HG03432 (cell line): ENCODE measurements at regions not wholly inside any gene's neighbourhood (a gene's known extent, or its start where the extent isn't known, plus 50 kb on each side); places are given as distances from the start of the nearest gene placed in this dataset.
A peak's percentile ranks its signal among the peaks of the same experiment; 100 is the strongest.
"Not testable (repeated sequence)": the region's sequence is repeated elsewhere in the genome, so short reads cannot be mapped to it uniquely, and the experiment has no call there.

Source experiments
- ATAC-seq: cut with Tn5 transposase; IDR thresholded peaks from one replicate; pipeline ENCODE4 v1.9.1; 2021; ENCODE audit warnings: mild to moderate bottlenecking, moderate library complexity; ENCODE audit not compliant: unreplicated experiment

DNA sequence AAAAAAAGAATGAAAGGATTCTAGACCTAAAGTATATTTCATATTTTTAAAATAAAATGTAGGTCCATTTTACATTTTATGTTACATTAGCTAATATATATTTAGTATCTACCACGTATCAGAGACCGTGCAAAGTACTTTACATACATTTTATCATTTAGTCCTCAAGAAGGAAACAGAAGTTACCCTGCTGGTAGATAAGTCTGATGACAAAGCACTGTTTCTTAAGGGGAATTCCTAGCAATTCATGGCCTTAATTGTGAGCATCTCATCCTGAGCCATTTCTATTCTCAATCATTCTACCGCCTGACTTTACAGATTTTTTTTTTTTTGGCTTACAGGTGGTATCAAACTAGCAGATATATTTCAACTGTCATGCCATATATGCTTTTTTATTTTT lies 367.7 kb downstream of the PRELID2 start:
- ATAC-seq = no peak

DNA sequence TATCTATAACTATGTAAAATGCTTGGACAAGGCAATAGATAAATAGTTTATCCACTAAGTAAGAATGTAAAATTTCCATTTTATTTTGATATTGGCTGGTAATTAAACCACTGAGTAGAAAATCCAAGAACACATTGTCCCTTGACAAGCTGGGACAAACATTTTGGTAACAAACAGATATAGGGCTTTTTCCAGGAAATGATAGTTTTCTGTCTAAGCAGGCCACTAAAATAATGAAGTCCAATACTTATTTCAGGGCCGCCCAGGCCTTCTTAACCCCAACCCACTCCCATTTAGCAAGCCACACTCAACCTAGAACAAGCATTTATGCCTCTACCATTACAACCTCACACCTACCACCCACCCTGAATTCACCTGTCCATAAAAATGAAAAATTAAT lies 368.6 kb downstream of the PRELID2 start:
- ATAC-seq = no peak

GRCh38 chr5:145465474-145466263 lies 369.5 kb downstream of the PRELID2 start:
- ATAC-seq = no peak

GRCh38 chr5:145464171-145464570 lies 371.0 kb downstream of the PRELID2 start:
- no peak for ATAC-seq

DNA sequence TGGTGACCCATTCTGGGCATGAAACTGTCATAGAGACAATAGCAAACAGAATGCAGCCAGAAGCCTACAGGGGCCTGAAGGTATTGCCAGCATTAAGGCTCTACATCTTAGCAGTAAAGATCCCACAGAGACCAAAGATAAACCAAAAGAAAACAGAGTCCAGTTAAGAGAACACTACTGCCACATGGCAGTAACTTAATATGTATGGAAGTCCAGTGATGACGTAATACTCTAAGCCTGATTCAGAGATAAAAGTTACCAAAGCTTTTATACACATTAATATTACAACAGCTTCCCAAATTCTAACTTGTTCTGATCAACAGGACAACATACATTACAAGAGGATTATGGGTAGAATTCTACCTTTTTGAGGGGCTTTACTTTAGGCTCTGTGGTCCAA lies 371.5 kb downstream of the PRELID2 start:
- ATAC-seq = no peak

DNA sequence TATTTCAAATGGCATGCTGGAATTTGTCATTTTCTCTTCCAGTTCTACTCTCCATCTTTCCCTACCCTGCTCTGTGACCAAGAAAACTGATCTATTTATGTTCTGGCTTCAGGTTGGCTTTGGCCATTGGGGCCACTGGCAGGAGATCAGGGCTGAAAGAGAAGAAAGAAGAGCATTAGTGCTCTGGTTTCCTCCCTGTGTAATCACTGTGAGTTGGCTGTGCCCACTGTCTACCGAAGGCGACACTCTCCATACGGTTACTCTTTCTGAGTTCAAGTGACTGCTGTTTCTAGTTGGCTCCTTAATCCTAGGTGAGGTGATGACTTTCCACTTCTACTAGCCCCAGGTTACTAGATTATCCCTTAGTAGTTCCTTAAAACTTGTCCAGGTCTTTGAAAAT lies 372.6 kb downstream of the PRELID2 start:
- no peak for ATAC-seq

DNA sequence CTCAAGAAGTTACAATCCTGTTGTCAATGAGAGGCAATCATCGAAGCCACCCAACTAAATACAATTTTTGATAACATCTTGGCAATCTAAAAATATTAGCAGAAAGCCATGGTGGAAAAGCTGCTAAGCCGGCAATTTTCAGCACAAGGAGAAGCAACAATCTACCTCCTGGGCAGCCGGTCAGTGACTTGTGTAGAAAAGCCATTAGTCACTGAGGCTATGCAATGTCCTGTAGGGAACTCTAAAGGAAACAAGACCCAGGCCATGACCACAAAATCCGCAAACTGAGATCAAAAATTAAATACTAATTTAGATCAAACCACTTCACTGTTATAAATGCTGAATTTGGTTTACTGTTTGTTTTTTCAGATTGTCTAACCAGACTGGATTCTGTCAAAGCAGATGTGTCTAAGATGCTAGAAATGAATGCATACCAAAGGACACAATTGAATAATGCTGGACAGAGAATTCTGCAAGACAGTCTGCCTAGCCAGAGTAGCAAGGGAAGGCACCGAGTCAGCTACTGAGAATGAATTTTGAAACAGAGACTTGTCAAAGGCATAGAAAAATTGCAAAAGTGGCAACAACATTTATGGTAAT lies 384.8 kb downstream of the PRELID2 start:
- no peak for ATAC-seq

- no peak for ATAC-seq
These were observed 385.3 kb downstream of the PRELID2 start for GRCh38 chr5:145449794-145450193.

- not testable (repeated sequence) for ATAC-seq
These were observed 388.3 kb downstream of the PRELID2 start for GRCh38 chr5:145446875-145447274.

- no peak for ATAC-seq
These were observed 388.7 kb downstream of the PRELID2 start for GRCh38 chr5:145446412-145446811.

DNA sequence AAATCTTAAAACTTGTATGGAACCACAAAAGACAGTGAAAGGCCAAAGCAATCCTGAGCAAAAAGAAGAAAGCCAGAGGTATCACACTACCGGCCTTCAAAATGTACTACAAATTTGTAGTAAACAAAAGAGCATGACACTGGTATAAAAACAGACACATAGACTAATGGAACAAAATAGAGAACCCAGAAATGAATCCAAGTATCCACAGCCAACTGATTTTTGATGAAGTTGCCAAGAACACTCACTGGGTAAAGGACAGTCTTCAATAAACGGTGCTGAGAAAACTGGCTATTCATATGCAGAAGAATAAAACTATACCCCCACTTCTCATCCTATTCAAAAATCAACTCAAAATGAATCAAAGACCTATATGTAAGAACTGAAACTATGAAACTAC lies 390.1 kb downstream of the PRELID2 start:
- no peak for ATAC-seq

DNA sequence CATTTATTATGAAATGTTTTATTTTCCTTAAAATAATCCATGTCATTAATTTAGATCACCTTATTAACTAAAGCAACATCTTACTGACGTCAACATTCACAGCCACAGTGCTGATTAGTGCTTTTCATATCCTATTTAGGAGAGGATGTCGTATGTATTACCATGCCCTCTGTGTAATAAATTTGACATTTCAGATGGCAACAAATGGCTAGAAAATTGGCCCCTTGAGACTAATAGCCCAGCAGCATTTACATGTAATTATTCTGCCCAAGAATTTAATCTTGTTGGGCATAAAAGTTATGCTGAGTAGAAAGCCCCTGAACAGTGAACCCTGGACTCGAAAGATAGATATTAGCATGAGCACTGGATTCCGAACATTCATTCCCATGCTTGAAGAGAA lies 391.2 kb downstream of the PRELID2 start:
- no peak for ATAC-seq

DNA sequence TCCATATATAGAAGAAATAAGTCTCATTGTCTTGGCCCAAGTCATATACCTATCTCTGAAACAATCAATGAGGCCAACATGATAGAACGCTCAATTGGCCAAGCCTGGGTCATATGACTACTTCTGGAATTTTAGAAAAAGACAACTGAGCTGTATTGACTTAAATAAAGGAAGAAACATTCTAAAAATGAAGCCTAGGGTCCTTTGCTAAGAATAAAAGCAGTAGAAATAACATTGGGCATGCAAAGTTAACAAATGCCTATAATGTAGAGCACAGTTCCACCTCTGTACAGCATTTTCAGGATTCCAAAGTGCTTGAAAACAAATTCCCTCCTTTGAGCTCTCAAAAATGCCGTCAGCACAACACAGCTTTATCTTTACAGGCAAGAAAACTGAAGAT lies 391.8 kb downstream of the PRELID2 start:
- no peak for ATAC-seq

DNA sequence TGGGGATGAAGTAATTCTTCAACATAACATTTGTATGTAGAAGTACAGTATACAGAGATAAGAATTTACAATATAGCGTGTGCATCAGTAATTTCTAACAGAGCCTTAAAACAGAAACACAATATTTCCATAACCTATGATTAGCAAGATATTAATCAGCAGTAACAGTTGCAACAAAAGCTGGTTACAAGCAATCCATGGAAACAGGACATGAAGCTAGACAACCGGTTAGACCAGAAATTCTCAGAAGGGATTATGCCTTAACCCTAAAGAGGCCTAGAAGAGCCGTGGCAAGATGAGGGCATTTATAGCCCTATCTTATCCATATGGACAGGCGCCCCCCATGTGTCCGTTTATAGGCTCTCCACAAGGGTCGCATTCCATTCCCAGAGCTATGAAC lies 392.5 kb downstream of the PRELID2 start:
- ATAC-seq = not testable (repeated sequence)

DNA sequence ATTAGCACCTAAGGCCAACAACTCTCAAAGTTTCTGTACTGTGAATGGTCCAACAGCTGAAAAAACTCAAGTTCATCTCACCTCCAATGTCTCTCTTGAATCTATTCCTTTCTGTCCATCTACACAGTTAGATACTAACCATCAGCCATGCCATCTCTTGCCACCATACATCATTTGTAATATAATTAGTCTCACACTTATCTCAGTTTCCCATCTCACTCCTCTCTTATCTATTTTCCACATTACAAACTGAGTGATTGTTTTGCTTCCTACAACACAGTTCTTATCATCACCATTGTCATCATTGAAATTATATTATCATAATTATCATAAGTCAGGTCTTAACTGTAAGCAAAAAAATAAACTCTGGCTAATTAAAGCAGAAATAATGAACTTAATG lies 393.9 kb downstream of the PRELID2 start:
- no peak for ATAC-seq

- no peak for ATAC-seq
These were observed 397.5 kb downstream of the PRELID2 start for GRCh38 chr5:145437627-145438026.

GRCh38 chr5:145433077-145433476 lies 402.1 kb downstream of the PRELID2 start:
- ATAC-seq = no peak

GRCh38 chr5:145429170-145429569 lies 406.0 kb downstream of the PRELID2 start:
- peak; percentile 78 for ATAC-seq

GRCh38 chr5:145408048-145408341 lies 427.1 kb downstream of the PRELID2 start:
- ATAC-seq = peak; percentile 74

DNA sequence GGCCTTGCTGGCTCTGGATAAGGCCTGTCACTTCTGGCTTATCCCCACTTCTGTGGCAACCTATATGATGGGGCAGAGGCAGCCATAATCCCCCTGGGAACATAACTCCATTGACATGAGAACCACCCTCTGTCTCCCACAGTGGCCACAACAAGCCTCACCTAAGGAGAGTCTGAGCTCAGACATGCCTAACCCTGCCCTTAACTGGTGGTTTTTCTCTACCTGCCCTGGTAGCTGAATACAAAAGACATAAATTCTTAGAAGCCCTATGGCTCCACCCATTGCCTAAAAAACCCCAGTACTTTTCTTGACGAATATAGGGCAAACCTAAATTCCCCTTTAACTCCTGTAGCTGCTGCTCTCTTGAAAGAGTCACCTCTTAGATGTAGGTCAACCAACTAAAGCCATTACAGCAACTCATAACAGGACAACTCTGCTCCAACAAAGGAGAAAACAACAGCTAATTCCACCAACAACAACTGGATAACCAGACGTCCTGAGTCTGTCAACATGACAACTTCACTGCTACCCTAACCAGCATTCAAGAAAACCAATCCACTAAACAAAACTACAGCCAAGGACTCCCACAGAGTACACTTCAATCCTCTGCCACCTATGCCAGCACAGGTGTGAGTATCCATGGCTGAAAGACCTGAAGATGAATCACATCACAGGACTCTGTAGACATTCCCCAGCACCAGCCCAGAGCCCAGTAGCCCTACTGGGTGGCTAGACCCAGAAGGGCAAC lies 427.7 kb downstream of the PRELID2 start:
- peak; percentile 72 for ATAC-seq

DNA sequence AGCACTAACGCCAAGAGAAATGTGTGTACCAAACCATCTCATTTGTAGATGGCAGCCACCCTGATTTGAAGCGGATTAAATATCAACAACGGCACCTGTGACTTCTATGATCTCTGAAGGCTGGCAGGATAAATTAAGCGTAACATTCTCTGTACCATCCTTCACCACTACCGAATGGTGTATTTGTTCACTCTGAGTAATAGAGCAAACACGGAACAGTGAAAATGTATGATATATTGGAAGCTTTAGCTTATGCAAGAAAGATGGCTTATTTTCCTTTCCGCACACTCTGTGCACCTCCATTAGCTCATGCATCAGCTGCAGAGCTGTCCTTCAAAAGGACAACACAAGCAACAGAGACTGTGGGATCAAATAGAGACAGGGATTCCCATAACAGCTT lies 431.1 kb downstream of the PRELID2 start:
- ATAC-seq = no peak

DNA sequence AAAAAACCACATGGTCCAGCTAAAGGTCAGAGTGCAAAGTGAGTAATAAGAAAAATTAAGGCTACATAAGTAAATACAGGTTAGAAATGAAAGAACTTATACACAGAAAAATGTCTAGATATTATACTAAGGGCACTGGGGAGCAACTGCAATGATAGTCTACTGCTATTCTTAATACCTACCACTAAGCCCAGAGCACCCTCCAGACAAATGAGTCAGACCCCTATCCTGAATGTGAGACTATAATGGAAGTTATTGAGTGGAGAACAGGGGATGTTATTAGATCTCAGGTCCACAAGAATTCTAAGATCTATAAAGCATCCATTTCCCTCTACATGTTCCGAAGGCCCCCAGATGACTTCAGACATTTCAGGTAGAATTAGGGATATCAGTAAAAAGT lies 438.3 kb downstream of the PRELID2 start:
- ATAC-seq = no peak
